ENCODE measurements at regions not wholly inside any gene's neighbourhood (a gene's known extent, or its start where the extent isn't known, plus 50 kb on each side); places are given as distances from the start of the nearest gene placed in this dataset.

DNA sequence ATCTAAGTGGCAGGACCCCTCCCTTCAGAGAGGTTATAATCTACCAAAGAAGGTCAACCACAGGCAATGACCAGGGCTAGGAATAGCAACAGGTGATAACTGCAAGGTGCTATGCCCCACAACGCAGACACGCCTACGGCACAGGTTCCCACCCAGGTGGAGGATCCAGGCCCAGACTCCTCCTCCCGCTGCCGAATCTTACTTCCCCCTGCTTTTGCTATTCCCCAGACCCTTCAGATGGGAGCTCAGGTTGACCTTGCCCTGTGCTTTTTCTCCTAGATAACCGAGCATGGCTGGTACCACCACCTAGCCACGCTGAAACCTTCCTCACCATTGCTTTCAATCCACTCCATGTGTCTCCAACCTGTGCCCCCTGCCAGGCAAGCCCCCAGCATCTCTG is 142.2 kb upstream of the IGF1R start:
- DNase-seq (no peak), ATAC-seq (ENCODE audit: low FRiP score) (no peak)
- H3K27ac ChIP-seq (ENCODE audit: low read depth in 1 of 2, low read length in 2 of 2), result no peak overlapping the region
- no peaks in the 10 kb centered on the region for H3K36me3 ChIP-seq (ENCODE audit: control insufficient read depth in 1 of 2, insufficient read depth in 2 of 2, low read length in 1 of 2)
- WGBS, 2 donors, result 55 to 57% methylated on average over 7 of the region's 7 CpGs
- H3K4me3 ChIP-seq (ENCODE audit: low read length in 2 of 2), result no peak overlapping the region
- intact Hi-C loops (cut with DNase I), result no loop called here
- H3K9me3 ChIP-seq (ENCODE audit: control insufficient read depth, low read length), result peaks cover 1% of the 10 kb centered on the region
- peaks cover 3 to 7% of the 10 kb centered on the region in 2 donors for H3K4me1 ChIP-seq (ENCODE audit: control insufficient read depth in 1 of 2, insufficient read depth in 2 of 2, low read length in 2 of 2)
- no peaks in the 10 kb centered on the region for H3K27me3 ChIP-seq (ENCODE audit: control insufficient read depth in 1 of 2, insufficient read depth in 2 of 2, low read length in 1 of 2)

DNA sequence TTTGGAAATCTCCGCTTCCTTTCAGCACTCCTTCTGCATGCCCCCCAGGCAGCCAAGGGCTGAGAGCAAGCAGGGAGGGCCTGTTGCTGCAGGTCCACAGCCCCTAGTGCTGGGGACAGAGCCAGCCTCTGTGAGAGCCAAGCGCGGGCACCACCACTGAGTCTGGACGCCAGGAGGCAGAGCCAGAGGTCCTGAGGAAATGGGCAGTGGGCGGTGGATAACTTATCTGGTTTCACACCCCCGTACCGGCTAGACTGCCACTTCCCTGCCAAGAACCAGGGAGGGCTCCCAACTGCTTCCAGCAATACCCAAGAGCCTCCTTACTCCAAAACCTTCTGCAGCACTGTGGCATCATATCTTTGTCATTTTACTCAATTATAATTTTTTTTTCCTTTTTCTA is 141.6 kb upstream of the IGF1R start:
- DNase-seq (peak in 1 of 2 donors; percentile 73), ATAC-seq (ENCODE audit: low FRiP score) (peak; percentile 46)
- Histone ChIP-seq H3K4me1 (ENCODE audit: control insufficient read depth in 1 of 2, insufficient read depth in 2 of 2, low read length in 2 of 2) (peaks cover 3 to 7% of the 10 kb centered on the region in 2 donors), H3K36me3 (ENCODE audit: control insufficient read depth in 1 of 2, insufficient read depth in 2 of 2, low read length in 1 of 2) (no peaks in the 10 kb centered on the region), H3K9me3 (ENCODE audit: control insufficient read depth, low read length) (no peaks in the 10 kb centered on the region), H3K27ac (ENCODE audit: low read depth in 1 of 2, low read length in 2 of 2) (no peak overlapping the region), H3K4me3 (ENCODE audit: low read length in 2 of 2) (no peak overlapping the region), H3K27me3 (ENCODE audit: control insufficient read depth in 1 of 2, insufficient read depth in 2 of 2, low read length in 1 of 2) (no peaks in the 10 kb centered on the region)
- WGBS, 2 donors, result 7% methylated on average over 7 of the region's 7 CpGs
- intact Hi-C loops (cut with DNase I), result no loop called here

DNA sequence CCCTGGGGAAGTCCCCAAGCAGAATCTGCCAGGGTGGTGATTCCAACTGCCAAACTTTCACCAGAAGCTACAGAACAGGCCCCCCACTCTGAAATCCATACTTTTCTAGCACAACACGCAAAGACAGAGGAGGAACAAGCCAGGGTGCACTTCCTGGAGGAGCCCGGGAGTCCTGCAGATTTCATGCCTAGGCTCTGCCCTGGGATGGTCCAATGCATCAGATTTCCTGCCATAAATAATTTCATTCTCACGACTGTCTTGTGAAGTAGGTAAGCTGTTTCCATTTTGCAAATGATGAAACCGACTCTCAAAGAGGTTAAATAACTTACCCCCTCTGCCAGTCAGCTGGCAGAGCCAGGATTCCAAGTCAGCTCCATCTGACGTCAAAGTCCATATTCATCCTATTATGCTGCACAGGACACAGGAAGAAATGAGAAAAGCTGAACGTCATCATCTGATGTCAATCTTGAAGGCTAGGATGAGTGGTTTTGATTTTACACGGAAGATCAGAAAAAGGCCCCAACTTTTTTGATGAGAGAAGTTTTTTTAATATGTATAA is 134.8 kb upstream of the IGF1R start:
- WGBS, 2 donors, result 75 to 79% methylated on average over 7 of the region's 7 CpGs
- Histone ChIP-seq H3K9me3 (ENCODE audit: control insufficient read depth, low read length) (no peaks in the 10 kb centered on the region), H3K36me3 (ENCODE audit: control insufficient read depth in 1 of 2, insufficient read depth in 2 of 2, low read length in 1 of 2) (no peaks in the 10 kb centered on the region), H3K27ac (ENCODE audit: low read depth in 1 of 2, low read length in 2 of 2) (no peak overlapping the region), H3K4me1 (ENCODE audit: control insufficient read depth in 1 of 2, insufficient read depth in 2 of 2, low read length in 2 of 2) (no peaks in the 10 kb centered on the region), H3K4me3 (ENCODE audit: low read length in 2 of 2) (no peak overlapping the region), H3K27me3 (ENCODE audit: control insufficient read depth in 1 of 2, insufficient read depth in 2 of 2, low read length in 1 of 2) (no peaks in the 10 kb centered on the region)
- intact Hi-C loops (cut with DNase I), result no loop called here
- DNase-seq (no peak), ATAC-seq (ENCODE audit: low FRiP score) (no peak)

DNA sequence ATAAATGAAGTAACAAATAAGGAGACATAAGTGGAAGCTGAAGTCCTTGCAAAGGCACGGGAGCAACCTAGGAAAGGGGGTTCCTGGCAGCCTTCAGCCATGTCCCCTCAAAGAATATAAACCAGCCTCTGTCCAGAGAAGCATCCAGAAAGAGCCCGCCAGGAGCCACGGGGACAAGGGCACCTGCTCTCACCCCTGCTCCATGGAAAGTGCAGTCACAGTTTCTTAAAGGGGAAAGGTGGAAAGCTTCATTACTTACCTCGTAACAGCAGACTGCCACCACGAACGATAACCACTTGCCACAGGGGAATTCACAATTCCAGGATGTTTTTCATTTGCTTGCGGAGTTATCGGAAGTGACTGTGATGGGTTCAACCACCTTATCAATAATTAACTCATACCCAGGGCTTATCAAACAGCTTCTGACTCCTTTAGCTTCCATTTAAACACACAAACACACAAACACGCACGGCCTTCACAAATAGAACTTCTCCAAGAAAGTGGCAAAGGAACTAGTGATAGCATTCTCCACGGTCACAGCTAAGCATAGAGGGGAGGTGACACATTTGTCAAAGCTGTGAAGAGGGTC is 134.2 kb upstream of the IGF1R start:
- no peak overlapping the region for H3K4me3 ChIP-seq (ENCODE audit: low read length in 2 of 2)
- WGBS, 2 donors, result 86 to 87% methylated on average over 11 of the region's 11 CpGs
- H3K9me3 ChIP-seq (ENCODE audit: control insufficient read depth, low read length), result no peaks in the 10 kb centered on the region
- DNase-seq (no peak), ATAC-seq (ENCODE audit: low FRiP score) (no peak)
- H3K27me3 ChIP-seq (ENCODE audit: control insufficient read depth in 1 of 2, insufficient read depth in 2 of 2, low read length in 1 of 2), result no peaks in the 10 kb centered on the region
- H3K36me3 ChIP-seq (ENCODE audit: control insufficient read depth in 1 of 2, insufficient read depth in 2 of 2, low read length in 1 of 2), result no peaks in the 10 kb centered on the region
- intact Hi-C loops (cut with DNase I), result no loop called here
- H3K4me1 ChIP-seq (ENCODE audit: control insufficient read depth in 1 of 2, insufficient read depth in 2 of 2, low read length in 2 of 2), result no peaks in the 10 kb centered on the region
- no peak overlapping the region for H3K27ac ChIP-seq (ENCODE audit: low read depth in 1 of 2, low read length in 2 of 2)

DNA sequence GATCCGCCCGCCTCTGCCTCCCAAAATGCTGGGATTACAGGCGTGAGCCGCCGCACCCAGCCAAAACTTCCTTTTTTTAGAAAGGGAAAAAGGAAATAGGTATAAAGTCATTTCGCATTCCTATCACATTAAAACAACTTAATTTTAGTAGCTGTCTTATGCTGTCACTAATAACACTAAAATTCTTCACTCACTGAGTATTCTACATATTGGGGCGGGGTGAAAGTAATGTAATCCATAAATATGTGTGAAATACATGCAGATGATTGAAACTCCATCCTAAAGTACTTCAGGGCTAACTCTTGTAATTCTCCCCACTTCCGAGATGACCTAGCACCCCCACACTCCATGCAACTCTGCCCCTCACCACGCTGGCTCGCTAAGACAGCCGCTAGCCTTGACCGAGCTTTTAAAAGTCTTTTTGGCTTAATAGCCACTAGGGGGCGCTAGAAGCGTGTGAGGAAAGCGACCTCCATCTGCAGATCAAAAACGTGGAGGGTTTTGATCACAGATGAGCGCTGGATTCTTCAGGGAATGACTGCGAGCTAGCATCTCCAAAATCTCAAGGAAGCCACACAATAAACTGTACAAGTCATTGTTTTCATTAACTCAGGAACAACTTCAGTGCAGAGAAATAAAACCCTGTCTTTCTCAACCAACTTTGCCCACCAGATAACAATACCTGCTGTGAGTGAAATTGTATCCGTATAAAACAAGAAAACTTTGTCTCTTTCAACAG is 129.3 kb upstream of the IGF1R start:
- no peak overlapping the region for H3K27ac ChIP-seq (ENCODE audit: low read depth in 1 of 2, low read length in 2 of 2)
- H3K4me3 ChIP-seq (ENCODE audit: low read length in 2 of 2), result no peak overlapping the region
- DNase-seq, result peak; percentile 61 to 75
- intact Hi-C loops (cut with DNase I), result loop anchor here (1.0 to 5.0 kb wide), 5 partner anchors 128 to 558 kb away; no protein-coding TSS in a partner anchor
- WGBS, 2 donors, result 30 to 33% methylated on average over 19 of the region's 19 CpGs
- H3K36me3 ChIP-seq (ENCODE audit: control insufficient read depth in 1 of 2, insufficient read depth in 2 of 2, low read length in 1 of 2), result no peaks in the 10 kb centered on the region
- ATAC-seq (ENCODE audit: low FRiP score), result peak; percentile 90
- no peaks in the 10 kb centered on the region for H3K27me3 ChIP-seq (ENCODE audit: control insufficient read depth in 1 of 2, insufficient read depth in 2 of 2, low read length in 1 of 2)
- H3K4me1 ChIP-seq (ENCODE audit: control insufficient read depth in 1 of 2, insufficient read depth in 2 of 2, low read length in 2 of 2), result no peaks in the 10 kb centered on the region
- H3K9me3 ChIP-seq (ENCODE audit: control insufficient read depth, low read length), result no peaks in the 10 kb centered on the region

DNA sequence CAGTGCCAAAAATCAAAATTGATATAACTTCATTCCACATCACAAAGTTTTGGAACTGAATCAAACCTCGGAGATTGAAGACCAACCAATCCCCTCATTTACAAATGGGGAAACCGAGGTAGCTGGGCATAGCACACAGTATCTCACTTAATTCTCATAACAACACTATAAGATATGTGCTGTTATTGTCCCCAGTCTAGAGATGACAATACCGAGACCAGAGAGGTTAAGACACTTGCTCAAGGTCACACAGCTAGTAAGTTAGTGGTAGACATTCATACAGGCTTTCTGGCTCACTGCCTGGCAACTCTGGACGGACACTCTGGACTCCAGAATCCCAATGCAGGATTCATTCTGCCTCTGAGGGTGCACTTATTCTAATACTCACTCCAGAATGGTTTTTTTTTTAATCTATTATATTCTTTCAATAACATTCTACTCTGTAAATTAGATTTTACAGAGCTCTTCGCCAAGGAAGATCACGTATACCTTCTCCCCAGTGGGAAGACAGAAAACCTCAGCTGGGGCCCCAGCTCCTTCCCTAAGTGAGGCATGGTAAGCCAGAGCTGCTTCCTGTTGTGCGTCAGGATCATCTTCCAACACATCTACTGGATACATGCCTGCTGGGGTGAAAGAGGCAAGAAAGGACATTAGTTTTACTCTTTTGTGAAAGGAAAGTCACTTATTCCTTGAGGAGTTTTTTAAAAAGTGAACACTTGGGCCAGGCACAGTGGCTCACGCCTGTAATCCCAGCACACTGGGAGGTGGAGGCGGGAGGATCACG is 128.4 kb upstream of the IGF1R start:
- WGBS, 2 donors, result 81 to 82% methylated on average over 10 of the region's 10 CpGs
- DNase-seq, result no peak
- intact Hi-C loops (cut with DNase I), result loop anchor here (1.0 to 5.0 kb wide), 6 partner anchors 127 to 557 kb away; partner anchors contain the start of gene IGF1R (in 1 of the 2)
- H3K36me3 ChIP-seq (ENCODE audit: control insufficient read depth in 1 of 2, insufficient read depth in 2 of 2, low read length in 1 of 2), result no peaks in the 10 kb centered on the region
- H3K27ac ChIP-seq (ENCODE audit: low read depth in 1 of 2, low read length in 2 of 2), result no peak overlapping the region
- no peaks in the 10 kb centered on the region for H3K9me3 ChIP-seq (ENCODE audit: control insufficient read depth, low read length)
- ATAC-seq (ENCODE audit: low FRiP score), result no peak
- H3K4me1 ChIP-seq (ENCODE audit: control insufficient read depth in 1 of 2, insufficient read depth in 2 of 2, low read length in 2 of 2), result no peaks in the 10 kb centered on the region
- H3K27me3 ChIP-seq (ENCODE audit: control insufficient read depth in 1 of 2, insufficient read depth in 2 of 2, low read length in 1 of 2), result no peaks in the 10 kb centered on the region
- H3K4me3 ChIP-seq (ENCODE audit: low read length in 2 of 2), result no peak overlapping the region

DNA sequence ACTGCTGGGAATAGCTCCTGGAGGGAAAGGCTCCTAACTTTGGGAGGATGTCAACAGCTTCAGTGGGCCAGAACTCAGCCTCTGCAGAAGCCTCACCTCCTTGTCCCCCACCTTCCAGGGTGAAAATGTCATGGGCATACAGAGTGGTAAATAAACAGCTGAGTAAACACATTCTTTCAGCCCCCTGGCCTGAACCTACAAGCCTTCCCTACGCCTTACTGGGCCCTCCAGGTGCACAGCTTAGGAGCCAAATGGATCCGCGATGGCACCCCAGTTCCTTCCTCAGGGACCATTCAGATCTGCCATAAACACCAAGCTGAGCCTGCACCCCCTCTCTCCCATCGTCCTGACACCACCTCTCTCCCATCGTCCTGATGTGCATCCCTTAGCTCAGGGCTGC is 126.2 kb upstream of the IGF1R start:
- ATAC-seq (ENCODE audit: low FRiP score), result no peak
- H3K4me3 ChIP-seq (ENCODE audit: low read length in 2 of 2), result no peak overlapping the region
- H3K27ac ChIP-seq (ENCODE audit: low read depth in 1 of 2, low read length in 2 of 2), result no peak overlapping the region
- no peaks in the 10 kb centered on the region for H3K27me3 ChIP-seq (ENCODE audit: control insufficient read depth in 1 of 2, insufficient read depth in 2 of 2, low read length in 1 of 2)
- intact Hi-C loops (cut with DNase I), result loop anchor here in 1 of 2 donors (5.0 kb wide), 1 partner anchor 125 kb away; the partner anchor contains the start of gene IGF1R
- no peaks in the 10 kb centered on the region for H3K36me3 ChIP-seq (ENCODE audit: control insufficient read depth in 1 of 2, insufficient read depth in 2 of 2, low read length in 1 of 2)
- peak in 1 of 2 donors; percentile 28 for DNase-seq
- 90 to 93% methylated on average over 5 of the region's 5 CpGs for WGBS, 2 donors
- H3K9me3 ChIP-seq (ENCODE audit: control insufficient read depth, low read length), result no peaks in the 10 kb centered on the region
- no peaks in the 10 kb centered on the region for H3K4me1 ChIP-seq (ENCODE audit: control insufficient read depth in 1 of 2, insufficient read depth in 2 of 2, low read length in 2 of 2)

DNA sequence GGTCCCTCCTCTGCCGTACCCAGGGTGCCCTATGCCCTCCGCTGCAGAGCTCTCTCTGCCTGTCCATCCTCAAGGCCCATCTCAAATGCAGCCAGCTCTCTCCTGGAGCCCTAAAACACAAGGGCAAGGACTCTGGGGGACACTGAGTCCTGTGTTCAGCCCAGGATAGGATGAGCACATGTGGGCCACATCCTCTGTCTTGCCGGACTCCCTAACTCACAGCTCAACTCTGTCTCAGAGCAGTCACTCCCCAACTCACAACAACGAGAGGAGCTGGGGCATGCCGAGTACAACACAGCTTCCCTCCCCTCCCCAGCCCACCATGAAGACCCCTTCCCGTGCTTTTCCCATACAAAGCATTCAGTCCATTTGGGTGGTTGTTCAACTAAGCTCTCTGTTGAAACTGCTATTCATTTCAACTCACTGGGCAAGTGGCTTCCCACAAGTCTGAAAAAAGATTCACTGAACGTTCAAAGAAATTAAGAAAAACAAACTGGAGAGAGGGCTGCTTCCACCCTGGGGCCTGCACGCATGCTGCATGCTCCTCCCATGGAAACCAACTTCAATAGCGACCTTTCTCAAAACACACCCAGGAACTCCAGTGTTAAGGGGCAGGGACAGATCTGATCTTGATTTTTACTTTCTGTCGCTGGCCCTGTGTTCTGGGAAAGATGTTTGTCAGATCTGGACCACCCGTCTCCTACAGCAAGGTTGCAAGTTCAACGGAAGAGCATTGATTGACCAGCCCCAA is 124.3 kb upstream of the IGF1R start:
- DNase-seq (peak in 1 of 2 donors; percentile 34), ATAC-seq (ENCODE audit: low FRiP score) (no peak)
- no peaks in the 10 kb centered on the region for H3K9me3 ChIP-seq (ENCODE audit: control insufficient read depth, low read length)
- WGBS, 2 donors, result 72 to 77% methylated on average over 12 of the region's 12 CpGs
- H3K27ac ChIP-seq (ENCODE audit: low read depth in 1 of 2, low read length in 2 of 2), result no peak overlapping the region
- no peaks in the 10 kb centered on the region for H3K36me3 ChIP-seq (ENCODE audit: control insufficient read depth in 1 of 2, insufficient read depth in 2 of 2, low read length in 1 of 2)
- no peak overlapping the region for H3K4me3 ChIP-seq (ENCODE audit: low read length in 2 of 2)
- no peaks in the 10 kb centered on the region for H3K27me3 ChIP-seq (ENCODE audit: control insufficient read depth in 1 of 2, insufficient read depth in 2 of 2, low read length in 1 of 2)
- intact Hi-C loops (cut with DNase I), result loop anchor here in 1 of 2 donors (5.0 kb wide), 1 partner anchor 123 kb away; the partner anchor contains the start of gene IGF1R
- H3K4me1 ChIP-seq (ENCODE audit: control insufficient read depth in 1 of 2, insufficient read depth in 2 of 2, low read length in 2 of 2), result no peaks in the 10 kb centered on the region

Data from aorta (tissue), 5 donors.